Cardiac fibroblast (primary cell): ENCODE measurements at regions not wholly inside any gene's neighbourhood (a gene's known extent, or its start where the extent isn't known, plus 50 kb on each side); places are given as distances from the start of the nearest gene placed in this dataset.
"Not testable (repeated sequence)": the region's sequence is repeated elsewhere in the genome, so short reads cannot be mapped to it uniquely, and the experiment has no call there.

Experiments
- DNase-seq, 2 donors: peaks; one replicate each; pipeline versions ENCODE4 v3.0.0 to v3.0.0-alpha.2; 2010; ENCODE audit warnings: low read depth in 2 of 2
- H3K4me3 ChIP-seq, 2 donors: replicated peaks in 1 of 2; 1 replicate in 1 of 2; 2 replicates in 1 of 2; pipeline ENCODE4 v1.5.1; 2011; ENCODE audit warnings: low read depth in 2 of 2, low read length in 2 of 2, mild to moderate bottlenecking in 2 of 2, moderate library complexity in 1 of 2
- TF ChIP-seq, protein P1 (sequence below): IDR thresholded peaks from one replicate; pipeline ENCODE4 v1.5.1; 2011; ENCODE audit warnings: low read depth, mild to moderate bottlenecking, low read length, inconsistent platforms

DNA sequence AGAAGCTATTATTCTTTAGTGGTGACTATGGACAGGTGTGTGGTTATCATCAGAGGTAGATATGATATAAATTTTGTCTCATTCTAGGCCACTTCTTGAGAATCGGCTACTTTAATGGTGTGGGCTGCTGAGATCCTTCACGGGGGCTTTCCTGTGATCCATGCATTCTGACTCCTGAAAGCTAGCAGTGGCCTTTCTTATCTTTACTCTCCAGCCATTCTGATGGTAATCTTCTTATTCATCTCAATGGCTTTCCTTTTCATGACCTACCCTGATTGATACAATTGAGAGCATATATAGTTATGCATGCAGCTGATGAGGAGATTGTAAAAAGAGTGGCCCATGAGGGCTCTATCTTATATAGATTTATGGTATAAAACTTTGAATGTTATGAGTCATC, 78.3 kb upstream of the ZPLD1 start:
- TF ChIP-seq, protein P1, sequence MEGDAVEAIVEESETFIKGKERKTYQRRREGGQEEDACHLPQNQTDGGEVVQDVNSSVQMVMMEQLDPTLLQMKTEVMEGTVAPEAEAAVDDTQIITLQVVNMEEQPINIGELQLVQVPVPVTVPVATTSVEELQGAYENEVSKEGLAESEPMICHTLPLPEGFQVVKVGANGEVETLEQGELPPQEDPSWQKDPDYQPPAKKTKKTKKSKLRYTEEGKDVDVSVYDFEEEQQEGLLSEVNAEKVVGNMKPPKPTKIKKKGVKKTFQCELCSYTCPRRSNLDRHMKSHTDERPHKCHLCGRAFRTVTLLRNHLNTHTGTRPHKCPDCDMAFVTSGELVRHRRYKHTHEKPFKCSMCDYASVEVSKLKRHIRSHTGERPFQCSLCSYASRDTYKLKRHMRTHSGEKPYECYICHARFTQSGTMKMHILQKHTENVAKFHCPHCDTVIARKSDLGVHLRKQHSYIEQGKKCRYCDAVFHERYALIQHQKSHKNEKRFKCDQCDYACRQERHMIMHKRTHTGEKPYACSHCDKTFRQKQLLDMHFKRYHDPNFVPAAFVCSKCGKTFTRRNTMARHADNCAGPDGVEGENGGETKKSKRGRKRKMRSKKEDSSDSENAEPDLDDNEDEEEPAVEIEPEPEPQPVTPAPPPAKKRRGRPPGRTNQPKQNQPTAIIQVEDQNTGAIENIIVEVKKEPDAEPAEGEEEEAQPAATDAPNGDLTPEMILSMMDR, result no peak
- no peak for DNase-seq
- no peak overlapping the region for H3K4me3 ChIP-seq

DNA sequence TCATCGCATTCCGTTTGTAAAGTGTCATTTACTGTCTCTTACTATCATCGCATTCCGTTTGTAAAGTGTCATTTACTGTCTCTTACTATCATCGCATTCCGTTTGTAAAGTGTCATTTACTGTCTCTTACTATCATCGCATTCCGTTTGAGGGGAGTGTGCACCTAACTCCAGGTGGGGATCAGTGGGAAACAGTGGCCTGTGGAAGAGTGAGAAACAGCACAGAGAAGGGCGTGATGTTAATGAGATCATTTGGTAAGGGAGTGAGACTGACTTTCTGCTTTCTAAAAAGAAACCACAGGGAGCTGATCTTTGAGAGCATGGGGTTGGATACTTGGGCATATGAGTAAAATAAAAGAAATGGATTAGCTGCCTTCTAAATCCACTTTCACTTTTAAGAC, 77.5 kb upstream of the ZPLD1 start:
- DNase-seq, H3K4me3 ChIP-seq: not testable (repeated sequence)

DNA sequence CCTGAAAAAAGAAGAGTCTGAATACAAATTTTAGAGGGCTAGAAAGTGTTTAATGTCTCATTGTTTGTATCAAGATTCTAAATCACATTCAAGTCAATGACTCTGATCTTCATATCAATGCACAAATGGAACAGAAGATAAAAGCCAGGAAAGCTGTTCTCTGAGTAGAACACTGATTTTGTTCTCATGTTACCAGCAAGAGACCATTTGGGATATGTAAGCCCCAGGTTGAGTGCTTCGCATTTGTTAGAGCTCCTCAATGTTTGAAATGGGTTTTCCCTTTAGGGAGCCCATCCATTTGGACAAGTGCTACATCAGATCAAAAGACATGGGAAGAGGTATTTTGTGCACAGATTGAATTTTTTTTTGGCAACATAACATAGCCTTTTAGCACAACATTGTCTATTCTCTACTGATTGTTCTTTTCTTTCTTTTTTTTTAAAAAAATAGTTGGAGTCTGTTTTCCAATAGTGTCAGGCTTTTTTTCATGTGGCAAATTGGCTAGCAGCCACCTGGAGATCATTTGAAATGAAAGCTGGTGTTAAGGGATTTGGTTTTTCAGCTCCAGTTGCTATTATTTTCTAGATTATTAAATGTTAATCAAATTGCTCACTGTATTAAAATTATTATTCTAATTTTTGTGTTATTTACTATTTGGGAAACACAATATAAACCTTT, 74.5 kb upstream of the ZPLD1 start:
- H3K4me3 ChIP-seq, result no peak overlapping the region
- TF ChIP-seq, protein P1, result no peak

DNA sequence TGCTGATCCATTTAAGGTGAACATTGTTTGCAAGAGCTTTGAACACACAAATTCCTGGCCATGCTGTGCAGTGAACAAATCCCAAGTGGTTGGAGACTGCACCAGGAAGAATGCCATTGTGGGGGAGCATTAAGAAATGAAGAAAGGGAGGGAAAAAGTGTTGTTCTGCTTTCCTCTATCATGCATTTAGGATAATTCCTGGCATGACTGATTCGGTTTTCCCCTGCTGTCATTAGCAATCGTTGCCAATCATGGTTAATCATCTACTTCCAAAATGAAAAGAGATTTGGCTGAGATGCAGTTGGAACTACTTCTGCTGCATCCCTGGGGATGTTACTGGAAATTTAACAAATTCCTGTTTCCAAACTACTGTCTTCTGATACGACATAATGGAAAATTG, 73.7 kb upstream of the ZPLD1 start:
- H3K4me3 ChIP-seq, result no peak overlapping the region
- TF ChIP-seq, protein P1, result no peak
- no peak for DNase-seq

More for the DNA sequence above, 74.5 kb upstream of the ZPLD1 start:
- no peak for DNase-seq

DNA sequence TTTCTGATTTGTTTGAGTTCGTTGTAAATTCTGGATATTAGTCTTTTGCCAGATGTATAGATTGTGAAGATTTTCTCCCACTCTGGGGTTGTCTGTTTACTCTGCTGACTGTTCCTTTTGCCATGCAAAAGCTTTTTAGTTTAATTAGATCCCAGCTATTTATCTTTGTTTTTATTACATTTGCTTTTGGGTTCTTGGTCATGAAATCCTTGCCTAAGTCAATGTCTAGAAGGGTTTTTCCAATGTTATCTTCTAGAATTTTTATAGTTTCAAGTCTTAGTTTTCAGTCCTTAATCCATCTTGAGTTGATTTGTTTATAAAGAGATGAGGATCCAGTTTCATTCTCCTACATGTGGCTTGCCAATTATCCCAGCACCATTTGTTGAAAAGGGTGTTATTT, 68.7 kb upstream of the ZPLD1 start:
- H3K4me3 ChIP-seq, DNase-seq: not testable (repeated sequence)

DNA sequence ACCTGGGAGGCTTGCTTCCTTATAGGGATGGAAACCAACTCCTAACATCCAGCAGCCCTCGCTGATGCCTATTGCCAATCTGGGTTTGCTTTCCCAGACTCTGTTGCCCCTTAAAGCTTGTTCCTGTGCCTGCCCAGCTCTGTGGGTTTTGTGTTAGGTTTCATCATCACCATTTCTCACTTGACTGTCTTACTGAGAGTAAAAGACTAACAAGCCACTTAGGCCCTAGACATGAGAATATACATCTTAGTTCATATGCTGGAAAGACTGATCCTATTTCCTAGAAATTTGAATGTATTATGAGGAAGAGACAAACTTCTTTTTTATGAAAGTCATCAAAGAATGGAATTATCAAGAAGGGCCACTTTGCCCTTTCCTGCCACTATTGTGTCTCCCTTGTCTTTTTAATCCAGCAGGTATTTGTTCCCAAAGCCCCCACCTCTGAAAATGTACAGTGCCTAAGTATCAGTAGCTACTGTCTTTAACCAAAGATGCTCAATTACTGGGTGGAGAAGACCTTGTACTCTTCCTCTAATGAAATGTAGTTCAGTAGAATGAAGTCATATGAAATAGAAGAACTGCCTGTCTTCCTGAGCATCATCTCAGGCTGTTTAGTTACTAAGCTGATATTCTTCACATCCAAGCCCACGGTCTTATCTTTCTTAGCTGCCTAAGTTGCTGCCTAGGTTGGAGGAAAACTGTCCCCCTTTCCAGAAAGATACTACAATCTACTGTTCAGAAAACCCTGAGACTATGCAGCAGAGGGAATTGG, 59.8 kb upstream of the ZPLD1 start:
- H3K4me3 ChIP-seq, result no peak overlapping the region
- no peak for DNase-seq
- TF ChIP-seq, protein P1, result no peak

DNA sequence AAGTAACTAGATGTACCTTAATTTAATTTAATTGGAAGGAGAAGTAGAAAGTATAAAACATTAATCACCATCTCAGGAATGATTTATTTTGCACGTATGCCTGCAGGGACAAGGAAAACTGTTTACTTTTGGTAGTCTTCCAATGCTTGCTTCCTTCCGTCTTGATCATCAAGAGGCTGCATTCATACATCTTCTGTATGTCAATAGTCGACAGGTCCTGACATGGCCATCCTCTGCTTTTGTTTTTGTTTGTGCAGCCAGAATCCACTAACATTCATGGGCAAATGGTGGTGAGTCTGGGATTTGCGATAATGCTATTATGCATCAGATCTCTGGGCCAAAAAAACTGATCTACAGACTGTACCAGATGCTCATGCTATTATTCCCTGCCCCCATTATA, 56.6 kb upstream of the ZPLD1 start:
- DNase-seq, result no peak
- H3K4me3 ChIP-seq, result no peak overlapping the region
- TF ChIP-seq, protein P1, result no peak

DNA sequence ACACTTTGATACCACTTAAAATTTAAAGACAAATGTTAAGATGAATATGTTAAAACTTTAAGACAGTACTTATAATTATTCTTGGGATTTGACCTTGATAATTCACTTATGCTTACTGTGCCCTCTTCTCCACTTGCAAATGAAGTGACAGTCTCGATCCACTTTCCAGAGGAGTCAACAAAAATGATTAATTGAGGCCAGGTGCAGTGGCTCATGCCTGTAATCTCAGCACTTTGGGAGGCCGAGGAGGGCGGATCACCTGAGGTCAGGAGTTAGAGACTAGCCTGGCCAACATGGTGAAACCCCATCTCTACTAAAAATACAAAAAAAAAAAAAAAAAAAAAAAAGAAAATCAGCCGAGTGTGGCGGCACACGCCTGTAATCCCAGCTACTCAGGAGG, 52.6 kb upstream of the ZPLD1 start:
- not testable (repeated sequence) for DNase-seq, H3K4me3 ChIP-seq
